HL-60 (cell line): ENCODE measurements at regions not wholly inside any gene's neighbourhood (a gene's known extent, or its start where the extent isn't known, plus 50 kb on each side); places are given as distances from the start of the nearest gene placed in this dataset.
"Not testable (repeated sequence)": the region's sequence is repeated elsewhere in the genome, so short reads cannot be mapped to it uniquely, and the experiment has no call there.

Source experiments
- DNase-seq, 2 experiments: peaks; one replicate each; pipeline ENCODE4 v3.0.0-alpha.2; 2010 to 2020; ENCODE audit warnings: low read depth in 1 of 2, low spot score in 1 of 2
- H3K27ac ChIP-seq: fragments of 250-450 bp; sonication (Bioruptor Pico); replicated peaks from 2 replicates; pipeline ENCODE4 v1.5.1; 2020; ENCODE audit warnings: mild to moderate bottlenecking, moderate library complexity
- H3K27me3 ChIP-seq: fragments of 250-450 bp; sonication (Bioruptor Pico); 2 replicates; pipeline ENCODE4 v1.5.1; 2021; ENCODE audit warnings: mild to moderate bottlenecking, moderate library complexity; ENCODE audit not compliant: insufficient read depth, poor library complexity, severe bottlenecking
- H3K4me3 ChIP-seq: replicated peaks from 2 replicates; pipeline ENCODE4 v1.5.1; 2011; ENCODE audit warnings: mild to moderate bottlenecking, control low read depth, low read length; ENCODE audit not compliant: insufficient read depth
- GABPA ChIP-seq: IDR thresholded peaks from 2 replicates; pipeline ENCODE4 v1.6.1; 2012; ENCODE audit warnings: low read depth
- POLR2AphosphoS5 ChIP-seq: IDR thresholded peaks from 2 replicates; pipeline ENCODE4 v1.6.1; 2012; ENCODE audit warnings: low read depth
- SPI1 ChIP-seq: IDR thresholded peaks from 2 replicates; pipeline ENCODE4 v1.6.1; 2012; ENCODE audit warnings: low read depth, mild to moderate bottlenecking, borderline replicate concordance
- TF ChIP-seq, protein P1 (sequence below): IDR thresholded peaks from one replicate; pipeline ENCODE4 v1.5.1; 2011; ENCODE audit warnings: low read length, control low read depth, inconsistent platforms; ENCODE audit not compliant: insufficient read depth
- TF ChIP-seq, protein P2 (sequence below): IDR thresholded peaks from 2 replicates; pipeline ENCODE4 v1.6.1; 2012; ENCODE audit warnings: low read depth; ENCODE audit not compliant: insufficient replicate concordance

DNA sequence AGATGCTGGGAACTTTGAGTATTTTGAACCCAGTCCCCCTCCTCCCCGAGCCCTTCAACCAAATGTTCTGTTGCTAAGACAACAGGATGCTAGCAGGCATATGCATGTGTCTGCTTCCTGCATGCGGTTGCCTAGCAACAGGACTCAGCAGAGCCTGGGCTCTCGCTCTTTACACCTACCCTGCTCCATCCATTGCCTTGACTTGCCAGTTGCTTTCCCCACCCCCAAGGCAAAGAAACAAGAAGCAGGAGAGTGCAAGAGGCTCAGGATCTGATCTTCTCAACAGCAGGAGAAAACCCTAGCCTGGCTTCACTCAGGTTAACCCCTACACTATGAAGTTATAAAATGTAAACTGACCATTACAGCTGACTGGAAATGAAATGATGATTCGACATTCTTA, 393.0 kb downstream of the IGSF11 start:
- DNase-seq: no peak
- H3K27me3 ChIP-seq: no peaks in the 10 kb centered on the region
- H3K27ac ChIP-seq: no peak overlapping the region
- no peak overlapping the region for H3K4me3 ChIP-seq
- TF ChIP-seq, protein P1, sequence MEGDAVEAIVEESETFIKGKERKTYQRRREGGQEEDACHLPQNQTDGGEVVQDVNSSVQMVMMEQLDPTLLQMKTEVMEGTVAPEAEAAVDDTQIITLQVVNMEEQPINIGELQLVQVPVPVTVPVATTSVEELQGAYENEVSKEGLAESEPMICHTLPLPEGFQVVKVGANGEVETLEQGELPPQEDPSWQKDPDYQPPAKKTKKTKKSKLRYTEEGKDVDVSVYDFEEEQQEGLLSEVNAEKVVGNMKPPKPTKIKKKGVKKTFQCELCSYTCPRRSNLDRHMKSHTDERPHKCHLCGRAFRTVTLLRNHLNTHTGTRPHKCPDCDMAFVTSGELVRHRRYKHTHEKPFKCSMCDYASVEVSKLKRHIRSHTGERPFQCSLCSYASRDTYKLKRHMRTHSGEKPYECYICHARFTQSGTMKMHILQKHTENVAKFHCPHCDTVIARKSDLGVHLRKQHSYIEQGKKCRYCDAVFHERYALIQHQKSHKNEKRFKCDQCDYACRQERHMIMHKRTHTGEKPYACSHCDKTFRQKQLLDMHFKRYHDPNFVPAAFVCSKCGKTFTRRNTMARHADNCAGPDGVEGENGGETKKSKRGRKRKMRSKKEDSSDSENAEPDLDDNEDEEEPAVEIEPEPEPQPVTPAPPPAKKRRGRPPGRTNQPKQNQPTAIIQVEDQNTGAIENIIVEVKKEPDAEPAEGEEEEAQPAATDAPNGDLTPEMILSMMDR: no peak
- TF ChIP-seq, protein P2, sequence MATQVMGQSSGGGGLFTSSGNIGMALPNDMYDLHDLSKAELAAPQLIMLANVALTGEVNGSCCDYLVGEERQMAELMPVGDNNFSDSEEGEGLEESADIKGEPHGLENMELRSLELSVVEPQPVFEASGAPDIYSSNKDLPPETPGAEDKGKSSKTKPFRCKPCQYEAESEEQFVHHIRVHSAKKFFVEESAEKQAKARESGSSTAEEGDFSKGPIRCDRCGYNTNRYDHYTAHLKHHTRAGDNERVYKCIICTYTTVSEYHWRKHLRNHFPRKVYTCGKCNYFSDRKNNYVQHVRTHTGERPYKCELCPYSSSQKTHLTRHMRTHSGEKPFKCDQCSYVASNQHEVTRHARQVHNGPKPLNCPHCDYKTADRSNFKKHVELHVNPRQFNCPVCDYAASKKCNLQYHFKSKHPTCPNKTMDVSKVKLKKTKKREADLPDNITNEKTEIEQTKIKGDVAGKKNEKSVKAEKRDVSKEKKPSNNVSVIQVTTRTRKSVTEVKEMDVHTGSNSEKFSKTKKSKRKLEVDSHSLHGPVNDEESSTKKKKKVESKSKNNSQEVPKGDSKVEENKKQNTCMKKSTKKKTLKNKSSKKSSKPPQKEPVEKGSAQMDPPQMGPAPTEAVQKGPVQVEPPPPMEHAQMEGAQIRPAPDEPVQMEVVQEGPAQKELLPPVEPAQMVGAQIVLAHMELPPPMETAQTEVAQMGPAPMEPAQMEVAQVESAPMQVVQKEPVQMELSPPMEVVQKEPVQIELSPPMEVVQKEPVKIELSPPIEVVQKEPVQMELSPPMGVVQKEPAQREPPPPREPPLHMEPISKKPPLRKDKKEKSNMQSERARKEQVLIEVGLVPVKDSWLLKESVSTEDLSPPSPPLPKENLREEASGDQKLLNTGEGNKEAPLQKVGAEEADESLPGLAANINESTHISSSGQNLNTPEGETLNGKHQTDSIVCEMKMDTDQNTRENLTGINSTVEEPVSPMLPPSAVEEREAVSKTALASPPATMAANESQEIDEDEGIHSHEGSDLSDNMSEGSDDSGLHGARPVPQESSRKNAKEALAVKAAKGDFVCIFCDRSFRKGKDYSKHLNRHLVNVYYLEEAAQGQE: no peak
- TF ChIP-seq POLR2AphosphoS5: no peak
- no peak for TF ChIP-seq SPI1
- no peak for TF ChIP-seq GABPA

DNA sequence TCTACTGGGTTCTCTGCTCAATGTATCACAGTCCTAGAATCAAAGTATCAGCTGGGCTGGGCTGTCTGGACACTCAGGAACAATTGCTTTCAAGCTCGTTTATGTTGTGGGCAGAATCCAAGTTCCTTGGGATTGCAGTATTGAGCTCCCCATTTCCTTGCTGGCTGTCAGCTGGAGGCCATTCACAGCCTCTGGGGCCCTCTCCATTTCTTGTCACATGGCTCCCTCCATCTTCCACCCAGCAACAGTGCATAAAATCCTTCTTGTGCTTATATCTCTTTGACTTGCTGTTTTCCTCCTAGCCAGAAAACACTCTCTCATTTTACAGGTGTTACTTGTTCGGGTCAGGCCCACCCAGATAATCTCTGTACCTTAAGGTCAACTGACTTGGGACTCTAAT, 363.5 kb downstream of the IGSF11 start:
- DNase-seq: no peak
- TF ChIP-seq SPI1 (no peak), GABPA (no peak), POLR2AphosphoS5 (no peak)
- TF ChIP-seq, protein P1: no peak
- TF ChIP-seq, protein P2: no peak
- H3K27ac ChIP-seq: no peak overlapping the region
- no peaks in the 10 kb centered on the region for H3K27me3 ChIP-seq
- no peak overlapping the region for H3K4me3 ChIP-seq

DNA sequence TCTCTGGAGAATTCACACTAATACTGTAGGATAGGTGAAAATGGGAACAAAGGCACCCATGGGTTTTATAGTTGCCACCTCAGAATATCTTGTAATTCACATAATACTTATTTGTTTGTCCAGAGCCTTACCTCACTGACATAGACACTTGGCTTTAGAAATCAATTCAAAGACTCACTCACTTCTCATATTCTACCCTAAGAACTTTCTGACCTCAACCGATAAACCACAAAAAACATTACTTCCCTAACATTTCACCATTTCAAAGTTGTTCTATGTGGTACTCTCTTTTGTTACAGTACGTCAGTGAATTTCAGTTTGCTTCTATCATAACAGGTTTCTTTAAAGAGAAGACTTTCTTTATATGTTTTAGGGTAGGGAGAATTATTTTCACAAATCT, 359.3 kb downstream of the IGSF11 start:
- H3K27ac ChIP-seq: no peak overlapping the region
- H3K27me3 ChIP-seq: no peaks in the 10 kb centered on the region
- TF ChIP-seq, protein P2: no peak
- TF ChIP-seq GABPA (no peak), SPI1 (no peak), POLR2AphosphoS5 (no peak)
- TF ChIP-seq, protein P1: no peak
- no peak for DNase-seq
- H3K4me3 ChIP-seq: no peak overlapping the region

DNA sequence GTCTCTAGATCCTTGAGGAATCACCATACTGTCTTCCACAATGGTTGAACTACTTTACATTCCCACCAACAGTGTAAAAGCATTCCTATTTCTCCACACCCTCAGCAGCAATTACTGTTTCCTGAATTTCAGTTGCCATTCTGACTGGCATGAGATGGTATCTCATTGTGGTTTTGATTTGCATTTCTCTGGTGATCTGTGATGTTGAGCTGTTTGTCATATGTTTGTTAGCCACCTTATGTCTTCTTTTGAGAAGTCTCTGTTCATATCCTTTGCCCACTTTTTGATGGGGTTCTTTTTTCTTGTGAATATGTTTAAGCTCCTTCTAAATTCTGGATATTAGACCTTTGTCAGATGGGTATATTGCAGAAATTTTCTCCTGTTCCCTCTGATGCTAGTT, 356.0 kb downstream of the IGSF11 start:
- not testable (repeated sequence) for DNase-seq, H3K27ac ChIP-seq, H3K27me3 ChIP-seq, H3K4me3 ChIP-seq
